DND-41 (cell line): ENCODE measurements at regions not wholly inside any gene's neighbourhood (a gene's known extent, or its start where the extent isn't known, plus 50 kb on each side); places are given as distances from the start of the nearest gene placed in this dataset.

Experiments used
- ATAC-seq: fragments of 200-7000 bp; cut with Tn5 transposase; 3 replicates; pipeline ENCODE4 v1.9.1; 2021; ENCODE audit warnings: low read depth; ENCODE audit not compliant: insufficient read depth
- DNase-seq: peaks from one replicate; pipeline ENCODE4 v3.0.0-alpha.2; 2020
- H2AFZ ChIP-seq: 2 replicates; pipeline ENCODE4 v1.6.0; 2012; ENCODE audit warnings: low read depth, low read length
- H3K27ac ChIP-seq: 2 replicates; pipeline ENCODE4 v1.5.1; 2012; ENCODE audit warnings: low read length, inconsistent platforms
- H3K27me3 ChIP-seq: fragments of 200-600 bp; sonication (generic); 2 replicates; pipeline ENCODE4 v1.6.0; 2012; ENCODE audit warnings: low read length, mild to moderate bottlenecking, inconsistent platforms; ENCODE audit not compliant: insufficient read depth, poor library complexity
- H3K36me3 ChIP-seq: 2 replicates; pipeline ENCODE4 v1.5.1; 2012; ENCODE audit warnings: low read length, inconsistent platforms; ENCODE audit not compliant: insufficient read depth
- H3K4me1 ChIP-seq: 2 replicates; pipeline ENCODE4 v1.5.1; 2012; ENCODE audit warnings: mild to moderate bottlenecking, low read length; ENCODE audit not compliant: insufficient read depth
- H3K4me2 ChIP-seq: 2 replicates; pipeline ENCODE4 v1.6.0; 2012; ENCODE audit warnings: mild to moderate bottlenecking, moderate library complexity, low read length, inconsistent platforms; ENCODE audit not compliant: insufficient read depth
- H3K4me3 ChIP-seq, 2 experiments: fragments of 200-600 bp in 1 of 2; shearing (Covaris generic) in 1 of 2; 2 replicates each; pipeline ENCODE4 v1.5.1; 2012 to 2016; ENCODE audit warnings: inconsistent platforms in 2 of 2, low read length in 2 of 2, mild to moderate bottlenecking in 2 of 2, low read depth in 1 of 2, moderate library complexity in 1 of 2
- H3K79me2 ChIP-seq: 2 replicates; pipeline ENCODE4 v1.6.0; 2012; ENCODE audit warnings: low read length, inconsistent platforms; ENCODE audit not compliant: insufficient read depth
- H3K9ac ChIP-seq: 2 replicates; pipeline ENCODE4 v1.6.0; 2012; ENCODE audit warnings: low read depth, mild to moderate bottlenecking, inconsistent platforms, low read length, moderate library complexity
- H3K9me3 ChIP-seq: 2 replicates; pipeline ENCODE4 v1.5.1; 2012; ENCODE audit warnings: low read length, moderate library complexity, mild to moderate bottlenecking, inconsistent platforms; ENCODE audit not compliant: insufficient read depth, severe bottlenecking
- H4K20me1 ChIP-seq: 2 replicates; pipeline ENCODE4 v1.6.0; 2012; ENCODE audit warnings: low read length; ENCODE audit not compliant: insufficient read depth
- CTCF ChIP-seq: IDR thresholded peaks from 2 replicates; pipeline ENCODE4 v1.5.1; 2012; ENCODE audit warnings: borderline replicate concordance, low read length, moderate library complexity, mild to moderate bottlenecking; ENCODE audit not compliant: poor library complexity, severe bottlenecking; ENCODE audit errors: extremely low read depth
- EZH2 ChIP-seq: IDR thresholded peaks from 3 replicates; pipeline ENCODE4 v1.6.1; 2012; ENCODE audit warnings: borderline replicate concordance, low read depth, mild to moderate bottlenecking, moderate library complexity, low read length, inconsistent platforms; ENCODE audit not compliant: severe bottlenecking

DNA sequence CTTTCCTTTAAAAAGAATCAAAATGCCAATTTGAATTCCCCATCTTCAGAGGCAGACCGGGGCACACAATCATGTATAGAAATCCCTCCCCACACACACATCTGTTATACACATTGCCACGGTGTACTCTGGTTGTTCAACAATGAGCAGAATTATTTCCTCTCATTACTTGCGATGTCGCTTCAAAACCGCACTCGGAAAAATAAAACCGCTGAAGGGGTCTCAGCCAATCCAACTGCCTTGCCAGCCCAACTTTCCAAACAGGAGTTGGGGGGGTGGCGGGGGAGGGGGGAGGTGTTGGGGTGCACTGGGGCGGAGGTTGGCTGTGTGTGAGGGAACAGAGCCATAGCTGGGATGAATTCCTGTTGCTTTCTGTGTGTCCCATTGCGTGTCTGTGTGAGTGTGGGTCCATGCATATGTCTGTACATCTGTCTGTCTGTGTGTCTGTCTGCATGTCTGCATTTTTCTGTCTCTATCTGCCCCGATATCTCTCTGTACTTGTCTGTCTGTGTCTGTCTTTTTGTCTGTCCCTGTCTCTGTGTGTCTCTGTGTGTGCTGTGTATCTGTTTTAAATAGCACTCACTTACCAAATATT is 163.6 kb upstream of the TBX3 start:
- no peaks in the 10 kb centered on the region for H3K4me1 ChIP-seq
- TF ChIP-seq EZH2 (no peak), CTCF (no peak)
- H2AFZ ChIP-seq: no peak overlapping the region
- no peaks in the 10 kb centered on the region for H4K20me1 ChIP-seq
- ATAC-seq (no peak), DNase-seq (no peak)
- H3K27me3 ChIP-seq: no peaks in the 10 kb centered on the region
- no peaks in the 10 kb centered on the region for H3K36me3 ChIP-seq
- H3K9ac ChIP-seq: no peak overlapping the region
- H3K27ac ChIP-seq: no peak overlapping the region
- no peak overlapping the region for H3K4me2 ChIP-seq
- no peaks in the 10 kb centered on the region for H3K9me3 ChIP-seq
- H3K79me2 ChIP-seq: no peaks in the 10 kb centered on the region
- no peak overlapping the region for H3K4me3 ChIP-seq

- Histone ChIP-seq H3K4me3 (no peak overlapping the region), H3K9ac (no peak overlapping the region), H3K36me3 (no peaks in the 10 kb centered on the region), H2AFZ (no peak overlapping the region), H3K9me3 (no peaks in the 10 kb centered on the region), H4K20me1 (no peaks in the 10 kb centered on the region), H3K27ac (no peak overlapping the region), H3K4me1 (no peaks in the 10 kb centered on the region), H3K79me2 (no peaks in the 10 kb centered on the region), H3K27me3 (no peaks in the 10 kb centered on the region), H3K4me2 (no peak overlapping the region)
- DNase-seq: no peak
- TF ChIP-seq CTCF: no peak
- no peak for TF ChIP-seq EZH2
- no peak for ATAC-seq
Measured at GRCh38 chr12:114846771-114847170, 162.8 kb upstream of the TBX3 start.

DNA sequence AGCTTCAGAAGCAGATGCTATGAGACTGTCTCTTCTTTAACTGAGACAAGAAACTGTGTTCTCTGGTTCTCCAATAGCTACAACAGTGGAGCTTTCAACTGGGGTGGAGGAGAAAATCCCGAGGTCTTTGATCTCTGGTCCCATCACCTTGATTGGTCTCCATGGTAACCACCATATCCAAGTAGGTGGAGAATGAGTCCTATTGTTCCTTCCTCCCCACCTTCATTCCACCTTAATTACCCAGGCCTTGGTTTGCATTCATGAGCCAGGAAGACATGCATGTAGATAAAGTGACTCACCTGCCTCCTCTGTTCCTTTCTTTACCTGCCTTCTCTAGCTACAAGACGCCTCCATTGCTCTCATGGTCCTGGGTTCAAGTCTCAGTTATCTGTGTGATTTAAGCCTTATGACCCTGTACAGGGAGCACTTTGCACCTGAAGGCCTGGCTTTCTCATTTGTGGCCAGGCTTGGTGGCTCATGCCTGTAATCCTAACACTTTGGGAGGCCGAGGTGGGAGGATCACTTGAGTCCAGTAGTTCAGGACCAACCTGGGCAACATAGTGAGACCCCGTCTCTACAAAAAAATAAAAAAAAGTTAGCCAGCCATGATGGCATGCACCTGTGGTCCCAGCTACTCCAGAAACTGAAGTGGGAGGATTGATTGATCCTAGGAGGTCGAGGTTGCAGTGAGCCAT is 157.7 kb upstream of the TBX3 start:
- no peak for ATAC-seq
- Histone ChIP-seq H3K9me3 (no peaks in the 10 kb centered on the region), H3K4me1 (no peaks in the 10 kb centered on the region), H3K79me2 (no peaks in the 10 kb centered on the region), H3K27me3 (no peaks in the 10 kb centered on the region), H3K9ac (no peak overlapping the region), H2AFZ (no peak overlapping the region), H3K4me2 (no peak overlapping the region), H3K36me3 (no peaks in the 10 kb centered on the region), H4K20me1 (no peaks in the 10 kb centered on the region), H3K4me3 (no peak overlapping the region), H3K27ac (no peak overlapping the region)
- no peak for DNase-seq
- TF ChIP-seq CTCF (no peak), EZH2 (no peak)

DNA sequence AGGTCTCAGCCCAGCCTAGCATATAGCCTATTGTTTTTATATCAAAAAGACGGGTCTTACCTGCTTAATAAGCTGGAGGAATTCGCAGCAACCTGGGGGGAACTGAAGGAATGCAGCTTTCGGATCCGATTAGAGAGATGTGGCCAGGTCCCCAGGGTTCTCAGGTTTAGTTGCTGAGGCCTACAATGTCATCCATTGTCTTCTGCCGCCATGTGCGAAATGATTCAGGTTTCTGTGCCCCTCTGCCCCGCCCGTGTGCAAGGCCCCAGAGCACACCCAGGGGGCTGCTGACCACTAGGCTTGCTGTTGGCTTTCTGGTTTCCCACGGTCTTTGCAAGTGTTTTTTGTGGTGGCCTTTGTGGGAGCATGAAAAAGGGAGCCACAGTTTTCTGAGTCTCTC is 154.5 kb upstream of the TBX3 start:
- DNase-seq (no peak), ATAC-seq (no peak)
- no peaks in the 10 kb centered on the region for H3K79me2 ChIP-seq
- no peaks in the 10 kb centered on the region for H4K20me1 ChIP-seq
- H3K27me3 ChIP-seq: no peaks in the 10 kb centered on the region
- no peak overlapping the region for H3K9ac ChIP-seq
- peaks cover 3% of the 10 kb centered on the region for H3K9me3 ChIP-seq
- H3K4me2 ChIP-seq: no peak overlapping the region
- H3K4me3 ChIP-seq: no peak overlapping the region
- H3K4me1 ChIP-seq: no peaks in the 10 kb centered on the region
- H3K27ac ChIP-seq: no peak overlapping the region
- TF ChIP-seq CTCF (no peak), EZH2 (no peak)
- no peaks in the 10 kb centered on the region for H3K36me3 ChIP-seq
- H2AFZ ChIP-seq: no peak overlapping the region
